ENCODE measurements at regions not wholly inside any gene's neighbourhood (a gene's known extent, or its start where the extent isn't known, plus 50 kb on each side); places are given as distances from the start of the nearest gene placed in this dataset.
"Not testable (repeated sequence)": the region's sequence is repeated elsewhere in the genome, so short reads cannot be mapped to it uniquely, and the experiment has no call there.

DNA sequence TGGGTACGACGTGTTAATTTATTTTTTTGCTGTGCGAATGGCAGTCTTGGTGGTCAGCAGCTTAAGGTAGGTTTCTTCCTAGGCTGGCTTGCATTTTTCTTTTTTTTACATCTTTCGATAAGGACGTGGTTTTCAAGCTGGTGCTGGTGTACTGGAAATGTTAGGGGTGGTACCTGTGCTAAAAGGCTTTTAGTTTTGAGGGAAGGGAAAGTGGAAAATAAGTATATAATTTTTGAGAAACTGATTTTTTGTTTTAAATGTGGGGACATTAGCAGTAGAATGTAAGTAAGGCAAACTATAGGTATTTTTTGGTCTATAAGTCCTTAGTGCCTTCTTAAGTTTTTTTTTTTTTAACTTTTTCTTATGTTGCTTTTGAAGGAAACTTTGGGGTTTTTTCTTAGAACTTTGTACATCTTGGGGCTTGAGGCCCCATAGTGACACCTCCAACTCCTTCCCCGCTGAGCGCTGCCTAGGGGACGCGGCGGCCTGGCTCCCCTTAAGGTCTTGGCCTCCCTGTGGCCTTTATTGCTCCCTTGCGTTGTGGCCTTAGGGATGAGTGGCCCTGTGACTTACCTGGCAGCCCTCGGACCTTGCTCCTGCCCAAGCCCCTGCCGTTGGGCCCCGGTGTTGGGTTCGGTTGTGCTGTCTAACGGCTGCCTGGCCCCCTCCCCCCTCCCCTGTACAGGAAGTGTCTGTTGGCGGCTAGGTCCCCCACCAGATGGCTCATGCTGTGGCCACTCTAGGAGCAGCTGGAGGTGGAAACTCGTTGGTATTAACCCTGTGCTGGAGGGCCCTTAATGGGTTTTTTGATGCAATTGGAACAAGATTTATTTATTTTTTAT, 88.0 kb upstream of the RPRML start:
- intact Hi-C loops (cut with DNase I), result no loop called here
- peak; percentile 90 for DNase-seq (ENCODE audit: low spot score)

- DNase-seq (ENCODE audit: low spot score), result no peak
- intact Hi-C loops (cut with DNase I), result no loop called here
Measured at GRCh38 chr17:47066095-47066494, 87.0 kb upstream of the RPRML start.

- no peak for DNase-seq (ENCODE audit: low spot score)
- intact Hi-C loops (cut with DNase I), result no loop called here
Measured at GRCh38 chr17:47064684-47065083, 85.6 kb upstream of the RPRML start.

DNA sequence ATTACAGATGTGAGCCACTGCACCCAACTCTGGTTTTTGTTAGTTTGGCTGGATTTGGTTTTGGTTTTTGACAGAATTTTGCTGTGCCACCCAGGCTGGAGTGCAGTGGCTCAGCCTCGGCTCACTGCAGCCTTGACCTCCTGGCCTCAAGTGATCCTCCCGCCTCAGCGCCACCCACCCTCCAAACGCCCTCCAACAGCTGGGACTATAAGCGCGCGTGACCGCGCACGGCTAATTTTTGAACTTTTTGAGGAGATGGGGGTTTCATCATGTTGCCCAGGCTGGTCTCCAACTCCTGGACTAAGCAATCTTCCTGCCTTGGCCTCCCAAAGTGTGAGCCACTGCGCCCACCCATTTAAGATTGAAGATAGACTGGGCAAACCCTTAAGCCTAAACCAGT, 84.4 kb upstream of the RPRML start:
- DNase-seq (ENCODE audit: low spot score), result no peak
- intact Hi-C loops (cut with DNase I), result no loop called here

GRCh38 chr17:47062851-47063250, 83.8 kb upstream of the RPRML start:
- intact Hi-C loops (cut with DNase I); DNase-seq (ENCODE audit: low spot score): not testable (repeated sequence)

DNA sequence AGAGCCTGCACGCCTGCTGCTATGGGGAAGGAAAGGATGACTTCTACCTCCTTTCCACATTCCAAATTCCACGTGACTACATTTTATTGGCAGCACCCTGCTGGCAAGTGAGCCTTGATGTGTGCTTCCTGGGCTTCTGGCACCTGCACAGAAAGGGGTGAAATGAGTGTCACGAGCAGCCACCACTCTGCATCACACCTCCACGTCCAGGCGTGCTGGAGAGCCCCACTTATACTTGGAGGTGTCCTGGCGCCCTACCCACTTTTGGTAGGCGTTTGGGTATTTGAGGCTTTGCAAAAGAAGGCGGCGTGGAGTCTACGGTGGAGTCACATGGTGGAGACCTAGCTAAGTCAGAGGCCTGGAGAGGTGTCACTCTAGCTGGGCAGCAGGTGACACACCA, 81.0 kb upstream of the RPRML start:
- DNase-seq (ENCODE audit: low spot score); intact Hi-C loops (cut with DNase I): not testable (repeated sequence)

GRCh38 chr17:47057830-47058229, 78.8 kb upstream of the RPRML start:
- intact Hi-C loops (cut with DNase I), result no loop called here
- DNase-seq (ENCODE audit: low spot score), result no peak

DNA sequence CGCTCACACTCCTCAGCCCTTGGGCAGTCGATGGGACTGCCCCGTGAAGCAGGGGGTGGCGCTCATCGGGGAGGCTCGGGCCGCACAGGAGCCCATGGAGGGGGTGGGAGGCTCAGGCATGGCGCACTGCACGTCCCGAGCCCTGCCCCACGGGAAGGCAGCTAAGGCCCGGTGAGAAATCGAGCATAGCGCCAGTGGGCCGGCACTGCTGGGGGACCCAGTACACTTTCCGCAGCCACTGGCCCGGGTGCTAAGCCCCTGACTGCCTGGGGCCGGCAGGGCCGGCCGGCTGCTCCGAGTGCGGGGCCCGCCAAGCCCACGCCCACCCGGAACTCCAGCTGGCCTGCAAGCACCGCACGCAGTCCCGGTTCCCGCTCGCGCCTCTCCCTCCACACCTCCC, 78.2 kb upstream of the RPRML start:
- intact Hi-C loops (cut with DNase I), result not testable (repeated sequence)

DNA sequence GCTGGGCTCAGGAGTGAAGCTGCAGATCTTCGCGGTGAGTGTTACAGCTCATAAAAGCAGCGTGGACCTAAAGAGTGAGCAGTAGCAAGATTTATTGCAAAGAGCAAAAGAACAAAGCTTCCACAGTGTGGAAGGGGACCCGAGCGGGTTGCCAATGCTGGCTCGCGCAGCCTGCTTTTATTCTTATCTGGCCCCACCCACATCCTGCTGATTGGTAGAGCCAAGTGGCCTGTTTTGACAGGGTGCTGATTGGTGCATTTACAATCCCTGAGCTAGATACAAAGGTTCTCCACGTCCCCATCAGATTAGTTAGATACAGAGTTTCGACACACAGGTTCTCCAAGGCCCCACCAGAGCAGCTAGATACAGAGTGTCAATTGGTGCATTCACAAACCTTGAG, 77.6 kb upstream of the RPRML start:
- DNase-seq (ENCODE audit: low spot score); intact Hi-C loops (cut with DNase I): not testable (repeated sequence)

More for the DNA sequence above, 78.2 kb upstream of the RPRML start:
- not testable (repeated sequence) for DNase-seq (ENCODE audit: low spot score)
